ENCODE measurements at regions not wholly inside any gene's neighbourhood (a gene's known extent, or its start where the extent isn't known, plus 50 kb on each side); places are given as distances from the start of the nearest gene placed in this dataset.

GRCh38 chr10:3312403-3312940, 139.9 kb upstream of the PITRM1 start:
- TF ChIP-seq CTCF (conservative IDR thresholded peaks at IDR 0.05; ENCODE audit: low read depth, low read length) (no peak), EZH2phosphoT487 (IDR thresholded peaks at IDR 0.05; ENCODE audit: borderline replicate concordance, low read length) (no peak), EZH2 (IDR thresholded peaks at IDR 0.05; ENCODE audit: low read length, unreplicated experiment) (no peak)

Measured in PC-3 (cell line).